Esophagus muscularis mucosa (tissue), 3 donors: ENCODE measurements at regions not wholly inside any gene's neighbourhood (a gene's known extent, or its start where the extent isn't known, plus 50 kb on each side); places are given as distances from the start of the nearest gene placed in this dataset.

Experiments used
- POLR2A ChIP-seq: fragments of 450-650 bp; IDR thresholded peaks from one replicate; pipeline ENCODE4 v1.6.1; 2017; ENCODE audit warnings: antibody characterized with exemption, moderate library complexity, mild to moderate bottlenecking, low read depth
- POLR2AphosphoS5 ChIP-seq, 2 donors: sonication (generic); formaldehyde crosslinking; IDR thresholded peaks; one replicate each; pipeline ENCODE4 v1.6.1; 2017; ENCODE audit warnings: antibody characterized with exemption in 2 of 2
- TF ChIP-seq, protein P1 (sequence below), 3 experiments: fragments of 200-600 bp in 2 of 3; fragments of 450-650 bp in 1 of 3; sonication (generic) in 2 of 3; IDR thresholded peaks; one replicate each; pipeline ENCODE4 v1.5.1; 2017 to 2019; ENCODE audit warnings: antibody characterized with exemption in 3 of 3, mild to moderate bottlenecking in 2 of 3, moderate library complexity in 1 of 3

DNA sequence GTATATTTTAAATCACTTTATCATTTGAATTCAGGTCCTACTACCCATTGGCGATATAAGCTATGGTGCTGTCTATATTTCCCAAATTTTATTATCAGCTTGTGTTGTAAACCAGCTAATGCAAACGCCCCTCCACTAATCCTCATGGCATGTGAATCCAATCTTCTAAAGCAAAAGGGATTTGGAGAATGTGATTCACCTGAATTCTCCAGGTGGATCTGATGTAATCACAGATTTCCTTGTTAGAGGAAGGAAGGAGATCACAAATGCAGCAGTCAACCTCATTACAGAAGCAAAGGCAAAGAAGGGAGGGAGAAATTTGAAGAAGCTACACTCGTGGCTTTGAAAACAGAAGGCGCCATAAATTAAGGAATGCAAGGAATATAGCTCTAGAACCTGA lies 431.1 kb upstream of the CDH19 start:
- TF ChIP-seq POLR2A (no peak), POLR2AphosphoS5 (IDR thresholded peaks at IDR 0.05) (no peak)
- TF ChIP-seq, protein P1, sequence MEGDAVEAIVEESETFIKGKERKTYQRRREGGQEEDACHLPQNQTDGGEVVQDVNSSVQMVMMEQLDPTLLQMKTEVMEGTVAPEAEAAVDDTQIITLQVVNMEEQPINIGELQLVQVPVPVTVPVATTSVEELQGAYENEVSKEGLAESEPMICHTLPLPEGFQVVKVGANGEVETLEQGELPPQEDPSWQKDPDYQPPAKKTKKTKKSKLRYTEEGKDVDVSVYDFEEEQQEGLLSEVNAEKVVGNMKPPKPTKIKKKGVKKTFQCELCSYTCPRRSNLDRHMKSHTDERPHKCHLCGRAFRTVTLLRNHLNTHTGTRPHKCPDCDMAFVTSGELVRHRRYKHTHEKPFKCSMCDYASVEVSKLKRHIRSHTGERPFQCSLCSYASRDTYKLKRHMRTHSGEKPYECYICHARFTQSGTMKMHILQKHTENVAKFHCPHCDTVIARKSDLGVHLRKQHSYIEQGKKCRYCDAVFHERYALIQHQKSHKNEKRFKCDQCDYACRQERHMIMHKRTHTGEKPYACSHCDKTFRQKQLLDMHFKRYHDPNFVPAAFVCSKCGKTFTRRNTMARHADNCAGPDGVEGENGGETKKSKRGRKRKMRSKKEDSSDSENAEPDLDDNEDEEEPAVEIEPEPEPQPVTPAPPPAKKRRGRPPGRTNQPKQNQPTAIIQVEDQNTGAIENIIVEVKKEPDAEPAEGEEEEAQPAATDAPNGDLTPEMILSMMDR (IDR thresholded peaks at IDR 0.05): no peak
